NCI-H1092 treated with DMSO at 0.1 percent for 48 hours (cell line): ENCODE measurements at regions not wholly inside any gene's neighbourhood (a gene's known extent, or its start where the extent isn't known, plus 50 kb on each side); places are given as distances from the start of the nearest gene placed in this dataset.
A peak's percentile ranks its signal among the peaks of the same experiment; 100 is the strongest.

Source experiments
- DNase-seq: peaks from one replicate; lab custom pipeline; 2025; lab: John Stamatoyannopoulos, UW

GRCh38 chr3:84877092-84877491 lies 81.7 kb upstream of the CADM2 start:
- DNase-seq = no peak

DNA sequence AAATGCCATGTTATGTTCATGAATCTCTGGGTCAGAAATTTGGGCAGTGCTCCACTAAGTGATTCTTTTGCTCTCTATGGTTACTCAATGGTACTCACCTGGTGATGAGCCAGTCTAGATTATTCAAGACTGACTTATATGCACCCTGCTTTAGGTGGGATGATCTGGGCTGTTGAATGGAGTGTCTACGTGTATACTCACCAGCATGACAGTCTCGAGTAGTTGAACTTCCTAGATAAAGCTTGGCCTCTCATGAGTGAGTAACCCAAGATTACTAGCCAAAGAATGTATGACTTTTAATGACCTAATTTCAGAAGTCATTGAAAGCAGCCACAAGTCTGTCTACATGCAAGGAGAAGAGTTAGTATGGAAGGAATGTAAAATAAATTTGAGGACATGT lies 77.5 kb upstream of the CADM2 start:
- no peak for DNase-seq

DNA sequence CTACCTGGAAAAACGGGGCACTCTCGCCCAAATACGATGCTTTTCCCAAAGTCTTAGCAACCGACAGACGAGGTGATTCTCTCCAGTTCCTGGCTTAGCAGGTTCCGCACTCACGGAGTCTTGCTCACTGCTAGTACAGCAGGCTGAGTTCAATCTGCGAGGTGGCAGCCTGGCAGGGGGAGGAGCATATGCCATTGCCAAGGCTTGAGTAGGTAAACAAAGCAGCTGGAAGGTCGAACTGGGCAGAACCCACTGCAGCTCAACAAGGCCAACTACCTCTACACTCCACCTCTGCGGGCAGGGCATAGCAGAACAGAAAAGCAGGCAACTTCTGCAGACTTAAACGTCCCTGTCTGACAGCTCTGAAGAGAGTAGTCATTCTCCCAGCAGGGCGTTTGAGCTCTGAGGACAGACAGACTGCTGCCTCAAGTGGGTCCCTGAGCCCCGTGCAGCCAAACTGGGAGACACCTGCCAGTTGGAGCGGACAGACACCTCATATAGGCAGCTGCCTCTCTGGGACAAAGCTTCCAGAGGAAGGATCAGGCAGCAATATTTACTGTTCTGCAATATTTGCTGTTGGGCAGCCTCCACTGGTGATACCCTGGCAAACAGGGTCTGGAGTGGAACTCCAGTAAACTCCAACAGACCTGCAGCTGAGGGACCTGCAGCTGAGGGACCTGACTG lies 73.4 kb upstream of the CADM2 start:
- DNase-seq = peak; percentile 52

- DNase-seq = peak; percentile 40
These were observed 66.9 kb upstream of the CADM2 start for GRCh38 chr3:84891851-84892250.

GRCh38 chr3:84893211-84893610 lies 65.6 kb upstream of the CADM2 start:
- DNase-seq = peak; percentile 98

DNA sequence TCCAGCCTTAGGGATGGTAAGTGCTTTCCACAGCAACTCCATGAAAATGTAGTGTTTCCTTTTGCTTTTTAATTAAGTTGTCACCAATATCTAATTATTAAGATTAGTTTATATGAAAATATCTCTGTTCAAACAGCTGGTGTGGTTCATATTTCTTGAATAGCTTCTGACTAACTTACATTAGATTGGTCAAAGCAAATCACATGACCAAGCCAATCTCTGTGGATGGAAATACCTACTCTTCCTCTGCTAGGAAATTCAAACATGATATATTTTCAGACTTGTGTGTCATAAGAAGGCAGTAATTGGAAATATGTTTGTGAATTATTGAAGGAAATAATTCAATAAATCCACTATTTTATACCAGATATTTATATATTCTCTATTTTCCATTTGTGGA lies 54.6 kb upstream of the CADM2 start:
- DNase-seq = no peak

DNA sequence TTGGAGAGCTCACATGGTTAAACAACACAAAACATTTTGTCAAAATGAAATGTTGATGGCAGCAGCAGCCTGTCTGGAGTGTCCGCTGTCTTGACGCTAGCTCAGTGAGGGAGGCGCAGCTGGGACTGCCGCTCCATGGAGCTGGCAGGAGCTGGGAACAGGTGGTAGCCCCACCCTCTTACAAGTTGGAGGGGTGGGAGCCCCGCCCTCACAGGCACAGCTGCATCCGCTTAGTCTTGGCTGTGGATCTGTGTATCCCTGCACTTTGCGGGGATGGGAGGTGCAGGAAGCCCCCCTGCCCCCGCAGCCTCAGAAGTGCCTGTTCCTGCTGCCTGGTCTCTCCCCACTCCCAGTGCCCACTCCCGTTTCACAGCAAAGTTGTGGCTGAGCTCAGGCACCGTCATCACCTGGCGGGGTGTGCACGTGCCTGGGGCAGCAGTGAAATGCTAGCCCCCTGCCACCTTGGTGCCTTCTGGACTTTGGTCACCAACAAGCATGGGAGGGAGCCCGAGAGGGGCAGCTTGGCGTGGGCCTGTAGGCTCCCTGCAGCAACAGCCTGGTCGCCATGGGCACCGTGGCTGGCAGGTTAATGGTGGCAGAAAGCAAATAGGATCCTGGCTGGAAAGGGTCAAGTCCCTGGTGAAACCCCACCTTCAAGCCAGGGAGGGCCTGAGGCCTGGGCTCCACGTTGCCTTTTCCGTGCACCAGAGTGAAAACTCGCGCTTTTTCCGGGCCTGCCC lies 53.8 kb upstream of the CADM2 start:
- peak; percentile 83 for DNase-seq

GRCh38 chr3:84905556-84905920 lies 53.3 kb upstream of the CADM2 start:
- no peak for DNase-seq

GRCh38 chr3:84906065-84906464 lies 52.7 kb upstream of the CADM2 start:
- no peak for DNase-seq
